Fibroblast of the aortic adventitia (primary cell): ENCODE measurements at regions not wholly inside any gene's neighbourhood (a gene's known extent, or its start where the extent isn't known, plus 50 kb on each side); places are given as distances from the start of the nearest gene placed in this dataset.

Experiments
- DNase-seq: peaks from one replicate; pipeline ENCODE4 v3.0.0-alpha.2; 2010; ENCODE audit warnings: low read depth
- H3K4me3 ChIP-seq: 2 replicates; pipeline ENCODE4 v1.5.1; 2011; ENCODE audit warnings: low read depth, mild to moderate bottlenecking, control low read depth, low read length, moderate library complexity
- TF ChIP-seq, protein P1 (sequence below): IDR thresholded peaks from 2 replicates; pipeline ENCODE4 v1.5.1; 2011; ENCODE audit warnings: mild to moderate bottlenecking, low read length, control low read depth, inconsistent platforms; ENCODE audit not compliant: insufficient read depth

DNA sequence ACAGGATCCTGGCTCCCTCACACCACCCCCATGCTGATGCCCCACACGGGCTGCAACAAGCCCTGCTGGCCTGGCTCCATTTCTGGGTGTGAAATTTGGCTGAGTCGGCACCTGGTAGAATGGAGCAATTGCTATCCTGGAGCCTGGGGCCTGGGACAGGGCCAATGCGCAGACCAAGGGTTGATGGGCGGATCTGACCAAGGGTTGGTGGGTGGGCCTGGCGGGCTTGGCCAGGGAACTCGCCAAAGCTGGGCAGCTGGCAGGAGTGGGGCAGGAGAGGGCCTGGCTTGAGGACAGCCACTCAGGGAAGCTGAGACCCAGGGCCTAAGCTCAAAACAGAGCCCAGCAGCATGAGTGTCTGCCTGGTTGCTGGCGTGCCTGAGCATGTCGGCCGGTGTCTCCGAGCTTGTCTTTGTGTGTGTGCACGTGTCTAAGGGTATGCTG is 70.9 kb upstream of the POU3F1 start:
- TF ChIP-seq, protein P1, sequence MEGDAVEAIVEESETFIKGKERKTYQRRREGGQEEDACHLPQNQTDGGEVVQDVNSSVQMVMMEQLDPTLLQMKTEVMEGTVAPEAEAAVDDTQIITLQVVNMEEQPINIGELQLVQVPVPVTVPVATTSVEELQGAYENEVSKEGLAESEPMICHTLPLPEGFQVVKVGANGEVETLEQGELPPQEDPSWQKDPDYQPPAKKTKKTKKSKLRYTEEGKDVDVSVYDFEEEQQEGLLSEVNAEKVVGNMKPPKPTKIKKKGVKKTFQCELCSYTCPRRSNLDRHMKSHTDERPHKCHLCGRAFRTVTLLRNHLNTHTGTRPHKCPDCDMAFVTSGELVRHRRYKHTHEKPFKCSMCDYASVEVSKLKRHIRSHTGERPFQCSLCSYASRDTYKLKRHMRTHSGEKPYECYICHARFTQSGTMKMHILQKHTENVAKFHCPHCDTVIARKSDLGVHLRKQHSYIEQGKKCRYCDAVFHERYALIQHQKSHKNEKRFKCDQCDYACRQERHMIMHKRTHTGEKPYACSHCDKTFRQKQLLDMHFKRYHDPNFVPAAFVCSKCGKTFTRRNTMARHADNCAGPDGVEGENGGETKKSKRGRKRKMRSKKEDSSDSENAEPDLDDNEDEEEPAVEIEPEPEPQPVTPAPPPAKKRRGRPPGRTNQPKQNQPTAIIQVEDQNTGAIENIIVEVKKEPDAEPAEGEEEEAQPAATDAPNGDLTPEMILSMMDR, result no peak
- no peak for DNase-seq
- H3K4me3 ChIP-seq, result no peak overlapping the region

DNA sequence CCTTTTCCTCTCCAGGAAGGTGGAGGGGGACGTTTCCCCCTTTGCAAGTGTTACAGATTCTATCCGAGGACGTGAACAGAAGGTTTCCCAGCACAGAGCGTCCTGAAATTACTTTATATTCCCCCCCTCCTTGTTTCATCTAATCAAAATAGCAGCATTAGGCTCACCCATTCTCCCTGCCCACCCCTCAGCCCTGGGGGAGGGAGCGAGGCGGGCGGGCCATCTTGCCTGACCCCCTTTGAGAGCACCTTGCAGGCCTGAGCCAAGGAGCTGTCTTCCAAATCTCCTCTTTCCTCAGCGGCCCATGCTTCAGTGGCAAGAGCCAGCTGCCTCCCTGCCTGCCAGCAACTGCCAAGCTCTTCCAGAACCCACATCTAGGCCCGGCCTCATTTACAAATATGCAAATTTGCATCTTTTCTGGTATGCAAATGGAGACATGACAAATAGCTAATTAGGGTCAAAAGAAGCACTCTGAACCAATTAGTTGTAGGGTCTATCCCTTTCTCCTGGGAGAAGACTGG is 69.1 kb upstream of the POU3F1 start:
- no peak for DNase-seq
- TF ChIP-seq, protein P1, result no peak
- H3K4me3 ChIP-seq, result no peak overlapping the region

DNA sequence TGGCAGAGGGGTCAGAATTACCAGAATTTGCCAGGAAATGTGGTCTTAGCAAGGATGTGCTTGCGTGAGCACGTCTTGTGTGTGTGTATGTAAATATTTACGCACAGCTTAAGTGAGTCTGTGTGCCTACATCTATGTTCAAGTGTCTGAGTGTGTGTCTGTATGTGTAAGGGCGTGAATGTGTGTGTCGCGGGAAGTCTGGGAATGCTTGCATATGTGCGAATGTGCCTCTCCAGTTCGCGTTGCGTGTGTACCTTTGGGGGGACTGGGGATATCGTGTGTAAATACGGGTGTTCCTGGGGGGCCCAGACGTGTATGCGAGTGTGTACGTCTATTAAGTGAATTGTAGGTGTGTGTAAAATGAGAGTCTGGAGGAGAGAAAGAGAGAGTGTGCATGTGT is 68.6 kb upstream of the POU3F1 start:
- no peak overlapping the region for H3K4me3 ChIP-seq
- TF ChIP-seq, protein P1, result no peak
- DNase-seq, result no peak

DNA sequence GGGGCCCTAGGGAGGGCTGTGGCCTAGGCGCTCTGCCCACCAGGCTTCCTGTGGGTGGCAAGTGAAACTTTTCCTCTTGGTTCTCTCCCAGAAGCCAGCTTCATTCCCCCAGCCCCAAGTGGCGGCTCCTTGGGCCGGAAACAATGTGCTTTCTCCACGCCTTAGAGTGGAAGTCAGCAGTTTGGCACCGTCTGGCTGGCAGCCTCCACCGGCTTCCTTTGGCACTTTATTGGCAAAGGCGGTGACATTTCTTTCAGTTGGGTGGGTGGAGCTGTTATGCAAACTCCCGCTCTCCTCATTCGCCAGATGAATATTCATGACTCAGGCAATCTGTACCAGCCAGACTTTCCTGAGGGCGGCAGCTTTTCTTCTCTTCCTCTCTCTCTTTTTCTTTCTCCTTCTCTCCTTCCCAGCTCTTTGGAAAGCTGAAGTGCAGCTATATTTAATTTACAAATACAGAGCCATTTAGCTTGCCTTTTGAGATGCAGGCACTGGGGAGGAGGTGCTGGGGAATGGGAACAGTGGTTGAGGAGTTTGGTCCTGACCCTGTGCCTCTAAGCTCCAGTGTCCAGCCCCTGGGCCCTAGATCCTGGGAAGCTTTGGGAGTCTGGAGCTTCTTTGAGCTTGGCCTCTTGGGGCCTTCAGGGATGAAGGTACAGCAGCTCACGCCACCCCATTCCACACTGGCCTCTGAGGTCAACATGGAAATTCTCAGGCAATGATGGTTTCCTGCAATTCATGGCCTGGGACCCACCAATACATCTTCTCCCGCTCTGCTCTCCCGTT is 67.8 kb upstream of the POU3F1 start:
- DNase-seq, result peak; percentile 12

DNA sequence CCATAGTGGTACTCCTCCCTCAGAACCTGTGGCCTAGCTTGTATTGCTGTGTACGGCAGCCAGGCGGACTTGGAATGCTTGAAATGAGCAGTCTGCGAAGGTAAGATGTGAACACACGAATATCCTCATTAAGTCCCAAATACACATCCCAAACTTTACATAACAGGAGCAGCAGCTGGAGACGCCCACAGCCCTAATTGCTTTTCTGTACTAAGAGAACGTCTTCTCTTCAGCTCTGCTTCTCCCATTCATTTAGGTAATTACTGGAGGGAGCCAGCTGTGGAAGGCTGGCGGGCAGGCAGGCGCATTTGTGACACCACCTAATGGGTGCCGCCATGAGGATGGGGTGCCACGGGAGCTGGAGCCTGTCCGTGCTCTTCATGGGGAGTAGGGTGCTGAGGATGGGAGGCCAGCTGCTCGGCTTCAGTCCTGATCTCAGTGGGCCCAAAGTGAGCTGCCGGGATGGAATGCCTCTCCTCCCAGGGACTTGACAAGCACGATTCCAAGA is 66.6 kb upstream of the POU3F1 start:
- no peak overlapping the region for H3K4me3 ChIP-seq
- no peak for DNase-seq
- TF ChIP-seq, protein P1, result no peak

More for the DNA sequence above, 67.8 kb upstream of the POU3F1 start:
- H3K4me3 ChIP-seq, result no peak overlapping the region
- TF ChIP-seq, protein P1, result no peak

DNA sequence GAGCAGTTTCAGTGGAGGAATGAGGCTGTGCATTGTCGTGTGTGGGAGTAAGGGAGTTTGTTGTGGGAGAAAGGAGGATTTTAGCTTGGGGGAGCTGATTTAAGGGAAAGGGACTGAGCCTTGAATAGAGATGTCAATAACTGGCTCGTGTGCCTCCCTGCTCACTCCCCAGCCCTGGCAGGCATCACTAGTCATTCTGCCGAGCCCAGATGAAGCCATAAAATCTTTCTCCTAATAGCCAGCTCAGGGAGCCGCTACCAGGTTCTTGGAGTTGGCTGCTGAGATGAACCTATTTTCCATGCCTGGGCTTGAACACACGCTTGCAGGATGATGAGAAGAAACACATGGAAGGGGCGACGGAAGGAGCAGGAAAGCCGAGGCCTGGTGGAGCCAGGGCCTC is 65.0 kb upstream of the POU3F1 start:
- no peak for DNase-seq
- H3K4me3 ChIP-seq, result no peak overlapping the region
- TF ChIP-seq, protein P1, result no peak
